A172 (cell line): ENCODE measurements at regions not wholly inside any gene's neighbourhood (a gene's known extent, or its start where the extent isn't known, plus 50 kb on each side); places are given as distances from the start of the nearest gene placed in this dataset.
A peak's percentile ranks its signal among the peaks of the same experiment; 100 is the strongest.
"Not testable (repeated sequence)": the region's sequence is repeated elsewhere in the genome, so short reads cannot be mapped to it uniquely, and the experiment has no call there.

Source experiments
- DNase-seq: peaks from one replicate; pipeline ENCODE4 v3.0.0-alpha.2; 2015; ENCODE audit warnings: low spot score

- DNase-seq: no peak
These were observed 53.4 kb downstream of the RGS2 start for GRCh38 chr1:192862271-192862670.

- no peak for DNase-seq
These were observed 57.5 kb downstream of the RGS2 start for GRCh38 chr1:192866241-192866868.

GRCh38 chr1:192867180-192867579, 58.3 kb downstream of the RGS2 start:
- DNase-seq: no peak

- no peak for DNase-seq
These were observed 60.6 kb downstream of the RGS2 start for GRCh38 chr1:192869308-192869940.

- no peak for DNase-seq
These were observed 63.2 kb downstream of the RGS2 start for GRCh38 chr1:192872010-192872409.

GRCh38 chr1:192873836-192874235, 65.0 kb downstream of the RGS2 start:
- DNase-seq: no peak

GRCh38 chr1:192876633-192877032, 67.8 kb downstream of the RGS2 start:
- no peak for DNase-seq

- peak; percentile 22 for DNase-seq
These were observed 68.5 kb downstream of the RGS2 start for GRCh38 chr1:192877283-192877886.

GRCh38 chr1:192878249-192878648, 69.4 kb downstream of the RGS2 start:
- no peak for DNase-seq

- no peak for DNase-seq
These were observed 70.6 kb downstream of the RGS2 start for GRCh38 chr1:192879406-192879805.

- no peak for DNase-seq
These were observed 71.4 kb downstream of the RGS2 start for GRCh38 chr1:192880231-192880630.

GRCh38 chr1:192884241-192884640, 75.4 kb downstream of the RGS2 start:
- no peak for DNase-seq

GRCh38 chr1:192885387-192885786, 76.5 kb downstream of the RGS2 start:
- DNase-seq: not testable (repeated sequence)

GRCh38 chr1:192887426-192887825, 78.6 kb downstream of the RGS2 start:
- no peak for DNase-seq

GRCh38 chr1:192888574-192888973, 79.7 kb downstream of the RGS2 start:
- DNase-seq: no peak

GRCh38 chr1:192889082-192889481, 80.2 kb downstream of the RGS2 start:
- no peak for DNase-seq

GRCh38 chr1:192890134-192890533, 81.3 kb downstream of the RGS2 start:
- no peak for DNase-seq

- DNase-seq: no peak
These were observed 84.1 kb downstream of the RGS2 start for GRCh38 chr1:192892934-192893333.

GRCh38 chr1:192895487-192895886, 86.6 kb downstream of the RGS2 start:
- DNase-seq: not testable (repeated sequence)

GRCh38 chr1:192896376-192896775, 87.5 kb downstream of the RGS2 start:
- no peak for DNase-seq

- no peak for DNase-seq
These were observed 92.7 kb downstream of the RGS2 start for GRCh38 chr1:192901500-192901899.

GRCh38 chr1:192903142-192903541, 94.3 kb downstream of the RGS2 start:
- DNase-seq: peak; percentile 7

GRCh38 chr1:192904438-192904895, 95.6 kb downstream of the RGS2 start:
- peak; percentile 56 for DNase-seq
